Suprapubic skin (tissue), 3 donors: ENCODE measurements at regions not wholly inside any gene's neighbourhood (a gene's known extent, or its start where the extent isn't known, plus 50 kb on each side); places are given as distances from the start of the nearest gene placed in this dataset.

Experiments used
- CTCF ChIP-seq, 2 donors: fragments of 200-600 bp in 1 of 2; fragments of 450-650 bp in 1 of 2; sonication (generic) in 1 of 2; IDR thresholded peaks; one replicate each; pipeline ENCODE4 v1.5.1; 2016 to 2019; ENCODE audit warnings: antibody characterized with exemption in 2 of 2, mild to moderate bottlenecking in 1 of 2, moderate library complexity in 1 of 2
- EP300 ChIP-seq: sonication (generic); formaldehyde crosslinking; IDR thresholded peaks from one replicate; pipeline ENCODE4 v1.6.1; 2017; ENCODE audit warnings: antibody characterized with exemption
- POLR2A ChIP-seq, 2 donors: fragments of 450-650 bp; IDR thresholded peaks; one replicate each; pipeline ENCODE4 v1.6.1; 2017; ENCODE audit warnings: antibody characterized with exemption in 2 of 2, mild to moderate bottlenecking in 2 of 2, moderate library complexity in 2 of 2

- TF ChIP-seq EP300: no peak
- no peak for TF ChIP-seq CTCF (IDR thresholded peaks at IDR 0.05)
- TF ChIP-seq POLR2A (IDR thresholded peaks at IDR 0.05): no peak
Observed at GRCh38 chr18:46418663-46419260, 238.3 kb downstream of the LOXHD1 start.
